ENCODE measurements at regions not wholly inside any gene's neighbourhood (a gene's known extent, or its start where the extent isn't known, plus 50 kb on each side); places are given as distances from the start of the nearest gene placed in this dataset.
"Not testable (repeated sequence)": the region's sequence is repeated elsewhere in the genome, so short reads cannot be mapped to it uniquely, and the experiment has no call there.

DNA sequence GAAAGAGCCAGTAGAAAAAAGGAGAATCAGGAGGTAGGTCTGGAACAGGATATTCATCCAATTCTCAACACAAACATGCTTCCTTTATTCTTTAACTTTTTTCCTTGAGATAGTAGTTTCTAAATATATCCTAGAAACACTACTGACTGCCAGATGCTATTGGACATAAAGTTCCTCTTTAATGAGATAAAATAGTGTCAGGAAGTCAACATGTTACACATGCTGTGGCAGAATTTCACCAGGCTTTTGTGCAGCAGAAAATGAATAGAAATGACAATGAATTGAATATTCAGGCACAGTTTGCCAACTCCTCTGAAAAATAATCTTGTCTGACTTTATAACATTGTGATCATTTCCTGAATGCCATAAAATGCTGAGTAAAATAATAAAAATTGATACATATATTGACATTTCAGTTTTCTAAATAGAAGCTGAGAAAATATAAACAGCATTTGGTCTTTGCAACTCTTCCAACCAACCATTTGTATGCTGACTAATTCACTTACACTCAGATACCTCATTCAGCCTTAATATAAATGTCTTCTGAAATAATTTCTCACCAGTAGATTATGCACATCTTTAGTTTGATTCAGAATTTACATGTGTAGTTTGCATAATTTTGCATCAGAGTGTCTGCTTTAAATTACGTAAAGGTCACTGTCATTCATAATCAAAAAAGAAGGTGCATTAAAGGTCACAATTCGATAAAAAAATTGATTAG, 486.1 kb upstream of the ADGRL2 start:
- DNase-seq = no peak

GRCh38 chr1:81313289-81313688, 487.4 kb upstream of the ADGRL2 start:
- no peak for DNase-seq

GRCh38 chr1:81312272-81312754, 488.4 kb upstream of the ADGRL2 start:
- DNase-seq = no peak

DNA sequence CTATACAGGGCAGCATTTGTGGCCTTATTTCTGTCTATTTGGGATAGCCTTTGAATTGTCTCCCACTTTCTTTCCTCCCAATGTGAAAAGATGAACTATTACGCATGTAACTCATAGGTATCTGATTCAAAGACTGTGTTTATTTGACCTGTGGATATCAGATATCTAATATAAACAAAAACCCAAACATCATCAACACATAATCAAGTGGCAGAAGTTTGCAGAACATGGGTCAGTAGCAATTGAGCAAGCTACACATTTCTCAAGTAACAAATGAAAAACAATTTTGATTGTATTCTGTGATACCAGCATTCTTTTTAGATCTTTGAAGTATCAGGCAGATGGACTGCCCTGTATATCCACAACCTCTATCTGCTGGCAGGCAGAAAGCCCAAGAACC, 490.5 kb upstream of the ADGRL2 start:
- DNase-seq = no peak

- DNase-seq = no peak
Measured at GRCh38 chr1:81308191-81308590, 492.5 kb upstream of the ADGRL2 start.

DNA sequence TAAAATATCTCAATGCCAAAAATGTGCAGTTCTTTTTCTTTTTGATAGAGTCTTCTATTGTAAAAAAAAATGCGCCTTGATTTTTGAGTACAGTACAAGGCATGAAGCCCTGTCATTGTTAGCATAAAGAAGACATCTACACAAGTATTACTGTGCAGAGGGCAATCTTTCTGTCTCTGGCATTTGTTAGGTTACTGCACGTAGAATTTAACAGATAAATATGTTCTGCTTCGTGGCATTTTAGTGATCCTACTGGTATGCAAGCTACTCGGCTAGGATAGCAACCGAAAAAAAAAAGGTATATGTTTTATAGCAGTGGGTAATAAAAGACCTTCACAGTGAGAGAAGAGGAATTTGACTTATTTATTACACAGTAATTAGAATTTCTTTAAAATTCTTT, 492.9 kb upstream of the ADGRL2 start:
- no peak for DNase-seq

DNA sequence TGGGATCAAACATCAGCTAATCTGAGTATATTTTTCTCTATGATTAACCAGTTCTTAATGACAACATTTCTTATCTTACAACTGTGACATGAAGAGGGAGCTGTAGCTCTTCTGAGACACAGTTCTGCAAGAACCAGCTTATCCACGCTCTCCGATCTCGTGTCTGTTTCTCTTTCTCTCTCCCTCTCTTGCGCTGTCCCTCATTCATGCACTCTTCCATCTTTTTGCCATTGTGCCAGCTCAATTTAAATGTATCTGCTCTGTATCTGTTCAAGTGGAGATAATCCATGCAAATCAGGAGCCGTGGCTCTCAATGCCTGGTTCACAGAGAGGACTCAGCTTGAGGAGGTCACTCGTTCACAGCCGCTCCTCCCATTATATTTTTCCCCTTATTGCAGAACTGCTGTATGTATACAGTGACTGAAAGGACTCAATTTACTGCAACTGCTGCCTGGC, 494.7 kb upstream of the ADGRL2 start:
- no peak for DNase-seq

DNA sequence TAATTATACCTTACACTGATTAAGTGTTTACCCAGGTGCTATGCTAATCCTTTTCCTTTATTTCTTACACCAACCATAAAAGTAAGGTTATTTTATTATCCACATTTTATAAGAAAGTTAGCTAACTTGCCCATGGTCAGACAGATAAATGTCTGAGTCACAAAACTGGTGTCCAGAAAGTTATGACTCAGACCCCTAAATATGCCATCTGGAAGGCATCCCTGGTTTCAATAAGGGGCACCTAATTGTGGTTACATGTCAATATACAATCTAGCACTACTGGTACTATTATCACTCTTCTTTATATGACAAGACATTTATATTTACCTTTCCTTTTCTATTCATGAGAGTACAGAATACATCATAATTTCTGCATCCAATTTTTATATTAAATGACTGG, 496.5 kb upstream of the ADGRL2 start:
- DNase-seq = no peak

DNA sequence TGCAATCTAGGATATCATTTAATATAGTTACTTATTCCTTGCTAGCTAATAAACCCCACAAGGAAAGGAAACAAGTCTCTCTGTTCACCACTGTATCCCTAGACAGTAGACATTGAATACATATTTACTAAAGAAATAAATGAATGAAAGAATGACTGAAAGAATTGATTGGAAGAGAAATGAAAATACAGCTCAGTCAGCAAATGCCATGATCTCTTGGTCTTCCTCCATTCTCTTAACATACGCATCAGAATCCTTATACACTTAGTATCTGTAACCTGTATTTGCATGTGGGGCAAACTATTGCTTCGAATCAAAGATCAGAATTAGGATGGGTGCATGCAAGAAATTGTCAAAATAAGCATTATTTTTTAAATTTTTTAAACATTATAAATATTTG, 500.8 kb upstream of the ADGRL2 start:
- DNase-seq = no peak

- no peak for DNase-seq
Measured at GRCh38 chr1:81298266-81298665, 502.5 kb upstream of the ADGRL2 start.

DNA sequence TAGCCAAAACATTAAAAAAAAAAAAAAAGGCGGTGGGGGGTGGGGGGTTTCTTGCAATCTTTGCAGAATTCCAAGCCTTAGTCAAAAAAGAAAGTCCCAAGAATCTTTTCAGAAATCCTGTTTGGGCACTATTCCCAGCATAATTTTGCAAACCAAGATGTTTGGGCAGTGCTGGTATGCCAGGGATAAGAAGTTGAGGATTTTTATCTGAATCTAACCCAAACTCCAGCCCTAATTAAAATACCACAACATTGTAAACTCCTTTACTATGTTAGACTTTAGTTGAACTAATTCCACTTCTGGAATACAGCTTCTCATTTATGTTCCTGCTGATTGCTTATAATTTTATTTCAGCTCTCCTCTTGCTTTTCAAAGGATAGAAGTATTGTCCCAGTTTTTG, 504.1 kb upstream of the ADGRL2 start:
- no peak for DNase-seq

DNA sequence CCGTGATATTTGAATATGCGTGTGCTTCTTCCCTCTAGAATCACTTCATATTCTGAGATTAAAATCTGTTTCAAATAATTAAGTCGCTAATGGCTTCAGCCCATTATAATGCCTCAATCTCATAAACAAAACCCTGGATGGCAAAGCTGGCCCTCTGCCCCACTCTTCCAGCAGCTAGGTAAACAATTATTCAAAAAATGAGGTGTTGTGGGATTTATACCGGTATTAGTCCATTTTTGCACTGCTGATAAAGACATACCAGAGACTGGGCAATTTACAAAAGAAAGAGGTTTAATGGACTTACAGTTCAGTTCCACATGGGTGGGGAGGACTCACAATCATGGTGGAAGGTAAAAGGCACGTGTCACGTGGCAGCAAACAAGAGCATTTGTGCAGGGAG, 510.4 kb upstream of the ADGRL2 start:
- DNase-seq = no peak

DNA sequence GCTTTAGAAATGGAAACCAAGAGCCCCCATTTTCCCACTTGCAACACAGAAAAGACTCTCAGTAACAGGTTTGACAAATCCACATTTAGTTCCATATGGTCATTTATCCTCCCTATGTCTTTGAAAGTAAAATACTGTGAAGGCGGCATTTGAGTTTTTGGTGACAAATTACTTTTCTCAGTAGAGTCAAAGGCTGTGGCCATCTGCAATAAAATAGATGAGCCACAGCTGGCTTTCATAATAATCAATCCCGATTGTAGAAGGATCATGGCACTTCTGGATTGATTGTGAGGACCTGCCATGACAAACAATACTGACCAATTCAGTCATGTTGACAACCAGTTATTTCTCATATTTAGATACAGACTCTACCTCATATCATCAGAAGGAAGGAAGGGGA, 512.0 kb upstream of the ADGRL2 start:
- DNase-seq = no peak

DNA sequence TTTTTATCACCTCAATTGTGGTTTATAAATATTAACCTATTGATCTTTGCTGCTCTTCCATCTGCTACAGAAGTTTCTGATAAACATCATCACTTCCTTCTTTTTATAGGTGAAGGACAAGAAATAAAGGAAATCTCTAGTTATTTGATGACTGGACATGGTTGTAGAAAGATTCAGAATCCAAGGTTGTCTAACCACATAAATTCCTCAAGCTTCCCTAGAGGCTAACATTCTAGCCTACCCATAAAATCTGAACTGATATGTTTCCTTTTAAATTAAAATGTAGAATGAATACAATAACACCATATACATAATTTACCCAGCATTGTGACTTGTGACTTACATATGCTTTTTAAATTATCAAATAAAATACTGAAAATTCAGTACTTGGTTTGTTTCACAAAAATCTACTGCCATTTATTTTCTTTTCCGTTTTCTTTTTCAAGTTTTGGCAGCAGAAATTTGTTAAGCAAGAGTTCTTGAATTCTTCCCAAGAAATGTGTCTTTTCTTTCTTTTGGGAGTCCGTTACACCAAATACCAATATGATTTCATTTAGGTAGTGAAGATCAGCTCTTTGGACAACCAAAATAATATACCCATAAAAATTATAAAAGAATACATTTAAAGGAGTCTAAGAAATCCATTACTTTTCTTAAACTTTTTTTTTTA, 513.2 kb upstream of the ADGRL2 start:
- DNase-seq = no peak

DNA sequence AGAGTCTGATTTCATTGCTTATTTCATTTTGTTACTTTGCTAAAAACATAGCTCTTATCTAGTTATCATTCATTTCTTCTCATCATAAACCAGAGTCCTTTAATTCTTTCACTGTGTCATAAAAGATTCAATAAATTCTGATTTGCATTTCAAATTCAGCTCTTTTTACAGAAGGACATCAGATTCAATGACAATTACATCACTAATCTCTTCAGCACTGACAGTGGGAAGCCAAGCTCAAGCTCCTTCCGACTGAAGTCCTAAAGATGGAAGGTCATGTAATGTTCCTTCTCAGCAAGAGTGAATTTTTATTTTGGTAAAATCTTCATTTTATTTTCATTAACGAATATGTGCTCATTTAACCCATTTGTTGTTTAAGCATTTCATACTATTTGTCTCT, 530.7 kb upstream of the ADGRL2 start:
- DNase-seq = no peak

GRCh38 chr1:81264976-81265375, 535.8 kb upstream of the ADGRL2 start:
- DNase-seq = no peak

DNA sequence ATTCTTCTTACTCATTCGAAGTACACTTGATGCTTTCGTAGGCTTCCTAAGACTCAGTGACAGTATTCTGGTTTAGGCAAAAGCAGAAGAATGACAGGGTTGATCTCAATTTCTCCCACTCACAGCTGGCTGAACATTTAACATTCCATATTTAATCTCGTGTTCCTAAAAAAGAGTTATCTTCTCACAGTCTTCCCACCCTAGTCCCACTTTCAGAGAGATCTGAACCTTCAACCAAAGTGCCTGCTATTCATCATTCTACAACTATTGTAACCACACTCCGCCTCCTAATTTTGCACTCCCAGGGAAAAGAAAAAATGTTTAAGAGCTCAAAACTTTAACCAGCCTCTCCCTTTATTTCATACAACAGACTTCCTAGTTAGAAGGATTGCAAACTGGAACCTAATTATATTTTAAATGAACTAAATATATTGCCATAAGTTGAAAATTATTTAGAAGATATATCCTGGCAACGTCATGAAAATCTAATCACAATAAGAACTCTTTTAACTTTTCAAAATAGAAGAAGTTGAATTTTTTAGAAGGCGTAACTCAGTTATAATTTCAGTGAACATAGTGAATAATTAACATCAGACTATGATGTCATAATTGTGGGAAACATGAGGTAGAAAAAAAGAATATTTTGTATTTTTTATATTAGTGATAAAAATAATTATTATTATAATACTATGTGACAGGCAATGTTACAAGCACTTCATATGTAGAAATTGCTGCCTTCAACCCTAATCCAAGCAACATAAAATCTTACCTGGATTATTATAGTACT, 540.9 kb upstream of the ADGRL2 start:
- DNase-seq = no peak

GRCh38 chr1:81254560-81254959, 546.2 kb upstream of the ADGRL2 start:
- DNase-seq = no peak

GRCh38 chr1:81254068-81254467, 546.7 kb upstream of the ADGRL2 start:
- DNase-seq = no peak

DNA sequence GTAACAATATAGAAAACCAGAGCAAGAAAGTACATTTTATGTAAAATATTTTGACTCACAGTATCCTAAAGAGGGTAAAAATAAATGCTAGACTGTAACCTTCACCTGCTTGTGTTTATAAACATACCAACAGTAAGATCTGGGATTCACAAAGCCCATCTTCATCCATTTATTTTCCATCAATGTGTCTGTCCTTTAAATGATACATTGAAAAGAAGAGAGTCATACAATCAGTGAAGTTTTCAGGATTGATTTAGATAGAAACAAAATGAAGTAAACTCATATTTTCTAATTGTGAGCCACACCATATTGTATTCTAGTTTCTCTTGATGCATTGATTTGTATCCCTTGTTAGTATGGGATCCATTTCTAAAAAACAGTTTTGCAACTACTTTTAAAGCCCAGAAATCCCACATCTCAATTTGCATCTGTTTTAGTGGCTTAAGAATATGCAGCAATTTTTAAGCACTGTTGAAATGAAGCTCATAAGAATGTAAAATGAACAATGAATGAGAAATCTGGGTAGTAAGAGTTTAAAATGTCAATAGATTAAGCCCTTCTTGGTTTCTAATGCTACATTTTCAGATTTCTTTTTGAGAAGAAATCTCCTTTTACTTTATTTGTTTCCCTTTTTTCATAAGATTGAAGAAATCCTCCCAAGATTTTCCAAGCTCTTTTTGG, 548.1 kb upstream of the ADGRL2 start:
- no peak for DNase-seq

- DNase-seq = not testable (repeated sequence)
Measured at GRCh38 chr1:81250825-81251224, 549.9 kb upstream of the ADGRL2 start.

- not testable (repeated sequence) for DNase-seq
Measured at GRCh38 chr1:81245084-81245715, 555.5 kb upstream of the ADGRL2 start.

DNA sequence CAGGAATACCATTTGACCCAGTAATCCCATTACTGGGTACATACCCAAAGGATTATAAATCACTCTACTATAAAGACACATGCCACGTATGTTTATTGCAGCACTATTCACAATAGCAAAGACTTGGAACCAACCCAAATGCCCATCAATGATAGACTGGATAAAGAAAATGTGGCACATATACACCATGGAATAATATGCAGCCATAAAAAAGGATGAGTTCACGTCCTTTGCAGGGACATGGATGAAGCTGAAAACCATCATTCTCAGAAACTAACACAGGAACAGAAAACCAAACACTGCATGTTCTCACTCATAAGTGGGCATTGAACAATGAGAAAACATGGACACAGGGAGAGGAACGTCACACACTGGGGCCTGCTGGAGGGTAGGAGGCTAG, 556.1 kb upstream of the ADGRL2 start:
- DNase-seq = not testable (repeated sequence)

Data from 8988T (cell line).